GM12873 (cell line): ENCODE measurements at regions not wholly inside any gene's neighbourhood (a gene's known extent, or its start where the extent isn't known, plus 50 kb on each side); places are given as distances from the start of the nearest gene placed in this dataset.

Source experiments
- TF ChIP-seq, protein P1 (sequence below): IDR thresholded peaks from 2 replicates; pipeline ENCODE4 v1.5.1; 2012; ENCODE audit warnings: low read depth, mild to moderate bottlenecking, moderate library complexity, low read length, control low read depth; ENCODE audit not compliant: insufficient read depth; ENCODE audit errors: missing control alignments

GRCh38 chr7:21293771-21294170, 134.1 kb upstream of the SP4 start:
- TF ChIP-seq, protein P1, sequence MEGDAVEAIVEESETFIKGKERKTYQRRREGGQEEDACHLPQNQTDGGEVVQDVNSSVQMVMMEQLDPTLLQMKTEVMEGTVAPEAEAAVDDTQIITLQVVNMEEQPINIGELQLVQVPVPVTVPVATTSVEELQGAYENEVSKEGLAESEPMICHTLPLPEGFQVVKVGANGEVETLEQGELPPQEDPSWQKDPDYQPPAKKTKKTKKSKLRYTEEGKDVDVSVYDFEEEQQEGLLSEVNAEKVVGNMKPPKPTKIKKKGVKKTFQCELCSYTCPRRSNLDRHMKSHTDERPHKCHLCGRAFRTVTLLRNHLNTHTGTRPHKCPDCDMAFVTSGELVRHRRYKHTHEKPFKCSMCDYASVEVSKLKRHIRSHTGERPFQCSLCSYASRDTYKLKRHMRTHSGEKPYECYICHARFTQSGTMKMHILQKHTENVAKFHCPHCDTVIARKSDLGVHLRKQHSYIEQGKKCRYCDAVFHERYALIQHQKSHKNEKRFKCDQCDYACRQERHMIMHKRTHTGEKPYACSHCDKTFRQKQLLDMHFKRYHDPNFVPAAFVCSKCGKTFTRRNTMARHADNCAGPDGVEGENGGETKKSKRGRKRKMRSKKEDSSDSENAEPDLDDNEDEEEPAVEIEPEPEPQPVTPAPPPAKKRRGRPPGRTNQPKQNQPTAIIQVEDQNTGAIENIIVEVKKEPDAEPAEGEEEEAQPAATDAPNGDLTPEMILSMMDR: no peak

GRCh38 chr7:21299766-21300165, 128.1 kb upstream of the SP4 start:
- TF ChIP-seq, protein P1: no peak

DNA sequence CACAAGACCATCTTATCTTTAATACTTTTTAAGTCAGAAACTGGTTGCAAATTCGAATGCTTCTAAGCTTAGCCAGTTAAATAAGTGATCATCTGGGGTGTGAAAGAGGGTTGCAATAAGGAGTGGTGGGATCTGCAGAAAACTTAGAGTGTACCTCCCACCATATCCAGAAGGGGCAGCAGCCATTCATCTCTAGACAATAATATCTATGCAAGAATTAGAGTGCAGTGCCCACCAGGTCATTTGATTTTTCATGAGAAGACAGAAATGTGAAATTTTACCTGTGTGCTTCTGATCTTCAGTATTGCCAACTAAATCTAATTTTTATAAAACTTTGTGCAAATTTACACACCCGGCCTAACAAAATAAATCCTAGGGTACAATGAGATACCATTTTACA, 127.2 kb upstream of the SP4 start:
- TF ChIP-seq, protein P1: peak; percentile 51

DNA sequence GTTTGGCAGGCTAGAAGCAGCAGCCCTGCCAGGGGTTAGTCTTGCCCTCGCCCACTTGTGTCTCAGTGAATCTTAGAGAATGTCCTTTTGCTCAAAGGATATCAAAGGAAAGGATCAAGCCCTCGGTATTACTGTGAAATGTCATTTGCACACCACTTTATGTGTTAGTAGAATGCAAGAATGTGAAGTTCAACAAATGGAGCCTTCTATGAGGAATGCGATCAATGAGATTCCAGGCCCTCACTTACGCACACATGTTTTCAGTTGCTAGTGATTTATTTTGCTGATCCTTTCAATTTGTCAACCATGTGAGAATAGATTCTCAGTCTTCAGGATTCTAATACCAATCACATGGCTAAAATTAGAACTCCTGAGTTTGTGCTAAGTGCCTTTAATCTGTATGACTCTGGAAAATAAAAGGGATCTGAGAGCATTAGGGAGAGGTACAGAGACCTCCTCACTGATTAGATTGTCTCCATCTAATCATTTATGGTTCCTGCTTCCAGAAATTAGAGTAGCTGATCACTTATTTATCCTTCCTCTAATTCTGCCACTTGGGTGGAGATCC, 123.0 kb upstream of the SP4 start:
- TF ChIP-seq, protein P1: no peak

GRCh38 chr7:21305455-21306235, 122.2 kb upstream of the SP4 start:
- TF ChIP-seq, protein P1: no peak

DNA sequence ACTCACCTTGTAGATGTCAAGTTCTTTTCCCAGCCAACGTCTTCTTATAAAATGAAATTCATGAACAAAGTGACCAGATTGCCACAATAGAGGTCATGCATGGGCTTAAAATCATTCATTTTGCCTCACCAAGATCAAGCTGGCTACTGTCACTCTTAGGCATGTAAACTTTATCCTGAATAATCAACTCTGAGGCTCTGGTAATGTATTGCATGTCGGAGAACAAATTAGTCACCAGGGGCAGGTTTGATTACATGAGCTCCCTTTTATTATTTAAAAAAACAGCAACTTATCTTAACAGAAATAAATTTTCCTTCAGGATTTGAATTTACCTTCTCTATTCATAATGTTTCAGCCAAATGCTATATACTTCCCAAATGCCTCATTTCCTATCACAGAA, 112.9 kb upstream of the SP4 start:
- TF ChIP-seq, protein P1: no peak

DNA sequence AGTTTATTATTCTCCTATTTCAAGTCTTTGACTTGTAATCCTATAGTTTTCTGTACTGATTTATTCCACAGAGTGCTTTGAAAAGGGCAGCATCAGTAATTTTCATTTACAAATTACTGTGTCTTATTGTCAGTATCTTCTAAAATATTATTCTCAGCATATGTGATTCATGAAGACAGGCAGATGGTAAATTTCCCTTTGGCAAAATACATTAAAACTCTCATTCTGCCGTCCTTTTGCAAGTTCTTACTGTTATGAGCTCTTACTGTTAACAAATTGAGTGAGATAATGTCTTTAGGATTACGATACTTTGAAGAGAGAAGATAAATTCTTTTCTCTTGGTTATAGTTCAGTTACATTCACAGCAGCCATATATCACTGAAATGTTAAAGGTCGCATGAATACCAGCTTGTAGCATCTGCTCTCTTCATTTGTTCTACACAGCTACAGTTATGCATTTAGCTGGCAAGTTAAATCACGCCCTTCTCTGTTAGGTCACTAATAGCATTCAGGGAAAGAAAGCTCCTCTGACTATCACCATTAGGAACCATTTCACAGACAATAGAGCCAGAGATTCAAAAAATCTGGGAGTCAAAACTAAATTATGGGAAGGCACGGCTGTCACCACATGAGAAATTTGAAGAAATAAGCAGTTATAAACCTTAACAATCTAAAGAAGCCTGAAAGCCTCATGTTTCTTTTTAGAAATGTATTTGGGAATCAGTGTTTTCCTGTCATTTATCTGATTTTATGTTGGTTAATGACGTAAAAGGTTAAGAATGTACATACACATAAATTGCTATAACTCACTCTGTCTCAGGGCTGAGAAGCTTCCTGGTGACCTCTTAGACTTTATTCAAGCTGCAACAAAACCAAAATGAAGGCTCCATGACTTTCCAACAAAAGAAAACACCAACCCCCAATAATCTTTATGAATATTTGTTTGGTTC, 109.6 kb upstream of the SP4 start:
- TF ChIP-seq, protein P1: no peak
